NCI-H2171 treated with DMSO at 0.1 percent for 48 hours (cell line): ENCODE measurements at regions not wholly inside any gene's neighbourhood (a gene's known extent, or its start where the extent isn't known, plus 50 kb on each side); places are given as distances from the start of the nearest gene placed in this dataset.

ENCODE experiments used
- DNase-seq: peaks from one replicate; lab custom pipeline; 2025; lab: John Stamatoyannopoulos, UW

DNA sequence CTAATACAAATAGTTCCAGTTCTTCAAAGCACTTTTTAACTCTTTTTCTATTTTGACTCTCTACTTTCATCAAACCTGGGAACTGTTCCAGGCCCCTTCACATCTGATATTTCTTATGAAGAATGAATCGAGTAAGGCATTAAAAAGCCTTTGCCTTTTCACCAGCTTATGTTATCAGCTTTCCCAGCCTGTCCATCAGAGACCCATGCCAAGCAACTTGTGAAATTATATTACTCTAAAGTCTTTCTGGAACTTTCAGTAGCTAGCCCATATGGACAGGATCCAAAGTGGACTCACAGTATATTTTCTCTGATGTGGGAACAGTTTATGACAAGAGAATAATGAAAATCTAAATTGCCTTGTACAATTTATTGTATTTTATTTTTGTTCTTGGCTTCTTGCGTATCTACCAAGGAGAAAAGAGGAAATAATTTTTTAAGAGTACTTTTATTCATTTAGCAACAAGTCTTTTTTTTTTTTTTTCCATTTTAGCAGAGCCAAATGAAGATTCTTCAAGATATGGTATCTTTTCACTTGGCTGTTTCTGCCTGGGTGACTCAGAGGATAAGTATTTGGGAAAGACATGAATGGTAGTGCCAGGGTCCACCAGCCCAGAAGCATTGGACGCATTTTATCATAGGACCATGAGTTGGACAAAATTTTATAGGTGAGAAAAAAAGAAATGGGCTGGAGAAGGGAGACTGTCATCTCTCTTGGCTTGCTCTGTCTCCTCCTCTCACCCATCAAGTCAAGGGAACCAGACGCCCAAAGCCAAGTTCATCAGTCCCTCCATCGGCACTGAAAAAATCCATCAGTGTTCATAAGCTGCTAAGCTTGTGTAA, 195.8 kb upstream of the NEBL start:
- no peak for DNase-seq

DNA sequence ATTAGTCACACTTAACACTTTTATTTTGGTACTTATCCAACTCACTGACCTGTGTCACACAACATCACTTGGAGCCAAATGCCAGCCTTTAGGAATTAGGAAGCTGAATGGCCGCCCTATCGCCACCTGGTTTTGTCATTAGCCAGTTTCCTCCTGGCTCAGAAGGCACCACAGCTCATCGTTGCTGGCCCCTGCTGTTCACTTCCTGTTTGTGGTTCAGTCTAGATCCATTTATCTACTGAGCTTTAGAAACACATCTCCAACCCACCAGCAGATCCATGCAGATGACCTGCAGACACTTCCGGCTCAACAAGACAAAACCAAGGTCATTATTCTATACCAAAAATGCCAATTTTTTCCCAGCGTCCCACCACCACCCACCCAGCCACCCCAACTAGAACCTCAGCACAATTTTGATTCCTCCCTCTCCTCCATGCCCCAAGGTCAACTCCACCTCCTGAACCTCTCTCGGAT, 193.5 kb upstream of the NEBL start:
- no peak for DNase-seq

GRCh38 chr10:21087476-21087875, 190.4 kb upstream of the NEBL start:
- no peak for DNase-seq

GRCh38 chr10:21084700-21085099, 187.6 kb upstream of the NEBL start:
- no peak for DNase-seq

- peak; percentile 40 for DNase-seq
Measured at GRCh38 chr10:21083861-21084260, 186.8 kb upstream of the NEBL start.

GRCh38 chr10:21082206-21082605, 185.1 kb upstream of the NEBL start:
- DNase-seq, result no peak

GRCh38 chr10:21080261-21080660, 183.2 kb upstream of the NEBL start:
- no peak for DNase-seq

- DNase-seq, result no peak
Measured at GRCh38 chr10:21079330-21079658, 182.2 kb upstream of the NEBL start.

- peak; percentile 68 for DNase-seq
Measured at GRCh38 chr10:21078410-21079329, 181.6 kb upstream of the NEBL start.

GRCh38 chr10:21077681-21078080, 180.6 kb upstream of the NEBL start:
- DNase-seq, result no peak

GRCh38 chr10:21076381-21076780, 179.3 kb upstream of the NEBL start:
- DNase-seq, result no peak

DNA sequence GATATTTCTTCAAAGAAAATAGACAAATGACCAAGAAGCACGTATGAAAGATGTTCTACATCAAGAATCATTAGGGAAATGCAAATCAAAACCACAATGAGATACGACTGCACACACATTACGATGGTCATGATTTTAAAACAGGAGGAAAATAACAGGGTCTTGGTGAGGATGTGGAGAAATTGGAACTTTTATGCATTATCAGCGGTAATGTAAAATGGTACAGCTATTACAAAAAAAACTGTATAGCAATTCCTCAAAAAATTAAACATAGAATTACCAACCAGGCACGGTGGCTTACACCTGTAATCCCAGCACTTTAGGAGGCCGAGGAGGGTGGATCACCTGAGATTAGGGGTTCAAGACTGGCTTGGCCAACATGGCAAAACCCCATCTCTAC, 178.8 kb upstream of the NEBL start:
- no peak for DNase-seq

DNA sequence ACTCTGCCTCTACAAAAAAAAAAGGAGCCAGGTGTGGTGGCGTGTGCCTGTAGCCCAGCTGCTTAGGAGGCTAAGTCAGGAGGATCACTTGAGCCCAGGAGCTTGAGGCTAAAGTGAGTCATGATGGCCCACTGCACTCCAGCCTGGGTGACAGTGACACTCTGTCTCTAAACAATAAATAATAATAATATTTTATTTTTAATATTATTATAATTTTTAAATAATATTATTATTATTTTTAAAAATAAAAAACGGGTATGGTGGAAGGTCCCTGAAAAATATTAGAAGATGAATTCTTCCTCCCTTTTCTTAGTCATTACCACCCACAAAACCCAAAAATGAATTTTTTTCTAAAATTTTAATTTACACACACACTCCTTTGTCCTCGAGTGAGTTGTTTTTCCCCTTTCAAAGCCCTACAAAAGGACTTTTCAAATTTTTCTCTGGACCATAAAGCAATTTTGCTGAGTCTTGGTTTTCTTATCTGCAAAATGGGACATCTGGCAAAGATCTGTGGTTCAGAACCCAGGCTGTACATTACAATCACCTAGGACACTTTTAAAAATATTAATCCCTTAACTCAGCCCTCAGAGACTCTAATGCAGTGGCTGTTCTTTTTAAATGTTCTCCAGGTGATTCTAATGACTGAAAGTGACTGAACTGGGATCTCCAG, 174.0 kb upstream of the NEBL start:
- DNase-seq, result no peak

DNA sequence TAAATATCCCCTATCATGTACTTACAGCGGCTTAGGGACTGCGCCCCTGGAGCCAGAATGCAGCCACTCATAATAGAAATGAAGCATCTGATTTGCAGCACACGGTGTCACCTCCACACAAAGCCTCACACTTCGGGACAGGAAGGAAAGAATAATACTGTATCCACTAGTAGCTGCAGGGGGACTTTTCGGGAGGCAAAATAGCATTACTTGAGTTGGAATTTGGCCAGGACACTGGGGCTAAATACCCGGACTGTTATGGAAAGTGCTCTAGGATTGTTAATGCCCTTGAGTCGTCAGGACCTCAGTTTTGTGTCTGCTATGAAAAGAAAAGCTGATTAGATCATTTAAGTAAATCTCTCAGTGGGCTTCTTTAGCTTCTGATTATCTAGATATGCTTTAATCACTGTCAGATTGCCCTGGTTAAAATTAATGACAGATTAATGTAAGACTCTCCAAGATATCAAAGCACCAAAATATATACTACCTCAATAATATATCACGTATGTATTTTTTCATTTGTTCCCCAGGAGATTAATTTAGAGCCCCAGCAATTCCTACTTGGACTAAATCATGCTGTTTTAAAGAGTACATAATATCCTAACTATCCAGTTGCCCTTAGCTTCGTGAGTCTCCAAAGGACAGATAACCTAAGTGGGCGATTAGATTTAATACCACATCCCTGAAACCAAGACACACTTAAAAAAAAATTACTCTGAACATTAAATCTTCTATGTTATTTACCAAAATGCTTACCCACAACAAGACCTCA, 173.0 kb upstream of the NEBL start:
- peak; percentile 11 for DNase-seq

DNA sequence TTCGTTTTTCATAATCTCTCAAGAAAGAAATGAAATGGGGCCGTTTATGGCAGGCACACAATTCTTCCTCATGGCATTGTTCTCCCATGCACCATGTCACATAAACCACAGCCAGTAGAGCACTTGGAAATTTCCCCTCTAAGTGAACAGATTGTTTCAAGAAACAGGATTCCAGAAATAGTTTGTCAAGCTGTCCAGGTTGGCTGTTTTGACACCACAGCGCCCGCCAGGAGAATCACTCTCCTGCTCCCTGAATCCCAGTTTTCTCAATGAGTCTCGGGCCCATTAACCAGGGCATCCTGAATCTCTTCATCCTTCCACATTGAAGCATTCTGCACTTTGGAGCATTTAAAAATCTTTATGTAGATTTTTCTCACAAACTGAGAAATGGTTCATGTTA, 172.2 kb upstream of the NEBL start:
- peak; percentile 53 for DNase-seq

DNA sequence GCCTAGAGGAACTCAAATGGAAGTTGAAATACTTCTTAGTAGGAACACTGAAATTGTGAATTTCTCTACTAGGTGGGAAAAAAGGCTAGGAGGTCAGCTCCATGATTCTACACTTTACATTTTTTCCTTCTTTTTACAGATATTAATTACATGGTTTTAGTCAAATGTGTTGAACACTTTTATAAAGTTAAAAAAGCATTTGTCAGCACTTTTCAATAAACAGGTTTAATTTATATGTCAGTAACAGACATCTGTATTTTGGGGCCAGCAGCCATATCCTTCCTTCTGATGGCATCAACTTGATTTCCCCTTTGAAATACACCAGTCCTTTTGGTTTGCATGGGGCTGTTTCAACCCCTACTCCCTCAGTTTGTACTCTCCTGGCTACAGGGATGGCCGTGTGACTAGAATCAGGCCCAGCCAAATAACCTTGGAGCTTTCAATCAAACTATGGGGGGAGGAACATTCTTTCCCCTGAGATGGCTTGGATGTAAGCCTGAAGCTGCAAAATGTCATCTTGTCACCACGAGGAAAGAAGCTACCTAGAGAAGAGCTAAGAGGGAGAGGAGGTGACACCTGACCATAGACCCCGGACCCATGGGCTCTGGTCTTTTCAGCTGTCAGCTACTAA, 171.0 kb upstream of the NEBL start:
- DNase-seq, result no peak

DNA sequence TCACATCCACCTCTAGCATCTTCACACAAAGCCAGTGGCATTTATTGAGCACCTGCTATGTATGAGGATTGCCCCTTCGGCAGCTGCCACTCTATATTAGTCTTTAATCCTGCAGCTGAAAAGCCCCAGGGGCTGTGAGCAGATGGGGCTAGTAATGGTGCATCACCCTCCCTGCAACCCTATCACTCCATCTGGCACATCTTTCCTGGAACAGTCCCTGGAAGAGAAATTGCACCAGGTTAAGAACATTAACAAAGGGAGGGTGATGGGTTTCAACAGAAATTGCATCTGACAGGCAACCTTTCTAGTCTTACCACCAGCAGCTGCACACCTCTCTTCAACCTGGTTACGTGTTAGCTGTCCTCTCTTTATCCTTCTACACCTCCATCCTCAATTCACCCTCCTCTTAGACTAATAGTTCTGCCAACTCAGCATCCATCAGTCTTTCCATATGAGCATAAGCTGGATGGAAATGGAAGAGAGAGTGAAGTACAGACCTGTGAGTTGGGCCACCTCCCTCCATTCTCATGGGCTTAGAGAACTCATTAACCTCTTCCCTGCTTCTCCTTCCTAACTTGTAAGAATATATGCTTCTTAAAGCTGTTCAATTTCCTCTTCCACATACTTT, 168.6 kb upstream of the NEBL start:
- peak; percentile 92 for DNase-seq

DNA sequence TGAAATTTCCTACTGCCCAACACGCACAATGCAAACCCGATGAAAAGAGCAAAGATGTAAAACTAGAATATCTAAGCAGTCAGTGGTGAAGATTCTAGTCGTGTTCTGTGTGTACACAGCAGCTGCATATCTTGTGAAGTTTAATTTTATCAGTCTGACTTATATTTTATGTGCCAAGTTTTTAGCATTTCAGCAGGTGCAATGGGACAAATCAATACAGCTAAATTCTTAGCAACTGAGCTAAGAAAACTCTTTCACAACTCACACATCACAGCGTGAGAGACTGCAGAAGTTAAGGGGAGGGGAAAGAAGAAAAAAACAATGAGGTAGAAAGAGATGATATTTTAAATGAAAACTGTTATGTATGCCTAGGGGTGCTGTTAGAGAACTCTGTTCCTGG, 164.9 kb upstream of the NEBL start:
- no peak for DNase-seq

DNA sequence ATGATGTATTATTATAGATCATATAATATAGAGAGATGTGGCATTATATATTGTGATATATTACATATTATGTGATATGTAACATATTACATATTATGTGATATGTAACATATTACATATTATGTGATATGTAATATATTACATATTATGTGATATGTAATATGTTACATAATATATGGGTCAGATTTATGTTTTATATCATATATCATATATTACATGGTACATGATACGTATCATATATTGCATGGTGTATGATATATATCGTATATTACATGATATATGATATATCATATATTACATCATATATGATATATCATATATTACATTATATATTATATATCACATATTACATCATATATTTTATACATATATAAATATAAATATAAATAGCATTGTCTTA, 164.1 kb upstream of the NEBL start:
- DNase-seq, result no peak

DNA sequence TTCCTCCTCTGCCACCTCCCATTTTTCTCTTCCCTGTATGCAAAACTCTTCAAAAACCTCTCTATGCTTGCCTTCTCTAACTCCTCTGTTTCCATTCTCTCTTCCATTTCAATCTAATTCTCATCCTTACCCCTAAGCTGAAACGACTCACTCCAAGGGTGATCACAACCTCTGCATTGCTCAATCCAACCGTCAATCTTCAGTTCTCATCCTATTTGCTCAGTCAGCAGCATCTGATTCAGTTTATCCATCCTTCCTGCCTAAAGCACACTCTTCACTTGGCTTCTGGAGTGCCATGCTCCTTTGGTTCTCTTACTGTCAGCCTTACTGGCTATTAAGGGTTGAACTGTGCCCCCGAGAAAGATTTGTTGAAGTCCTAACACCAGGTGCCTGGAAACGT, 163.5 kb upstream of the NEBL start:
- no peak for DNase-seq

- no peak for DNase-seq
Measured at GRCh38 chr10:21057989-21058388, 160.9 kb upstream of the NEBL start.
